HepG2 (cell line): ENCODE measurements at regions not wholly inside any gene's neighbourhood (a gene's known extent, or its start where the extent isn't known, plus 50 kb on each side); places are given as distances from the start of the nearest gene placed in this dataset.

Experiments
- ATAC-seq: fragments of 200-7000 bp; cut with Tn5 transposase; 3 replicates; pipeline ENCODE4 v1.9.1; 2020; ENCODE audit warnings: mild to moderate bottlenecking, moderate library complexity
- BruUV-seq: library from RNA; stranded (reverse); fragments of 400-500 nt; replicated peaks from 2 replicates; lab custom pipeline; 2021; lab: Mats Ljungman, UMichigan
- CTCF ChIA-PET: fragments of 300-600 bp; formaldehyde crosslinking; extraction: SDS; loops from one replicate; lab custom pipeline; 2021; ENCODE audit warnings: low total read pairs, inconsistent platforms, low intra/inter-chr PET ratio; lab: Yijun Ruan, JAX
- POLR2A ChIA-PET: fragments of 350-600 bp; sonication (Branson Sonifier 250); formaldehyde crosslinking; loops from one replicate; lab custom pipeline; 2020; ENCODE audit warnings: antibody characterized with exemption, inconsistent platforms; lab: Yijun Ruan, JAX
- DNase-seq: peaks from one replicate; pipeline ENCODE4 v3.0.0-alpha.2; 2015; ENCODE audit warnings: low spot score
- FAIRE-seq: peaks from 3 replicates; lab custom pipeline; 2011; peaks lifted over from hg19 to GRCh38; lab: Jason Lieb, UNC
- H2AFZ ChIP-seq: one replicate; pipeline ENCODE4 v1.6.1; 2011; ENCODE audit warnings: low read length, inconsistent platforms
- H3K27ac ChIP-seq: fragments of 300-600 bp; 3 replicates; pipeline ENCODE4 v1.8.0; 2011; ENCODE audit warnings: mixed run types, mild to moderate bottlenecking, mixed read lengths, low read length, inconsistent platforms; ENCODE audit not compliant: insufficient read depth; ENCODE audit errors: extremely low read length
- H3K27me3 ChIP-seq, 2 experiments: fragments of 200-600 bp in 1 of 2; 2 replicates in 1 of 2; 3 replicates in 1 of 2; pipeline versions ENCODE4 v1.6.0 to v1.8.0; 2011; ENCODE audit warnings: low read length in 2 of 2, mild to moderate bottlenecking in 2 of 2, moderate library complexity in 2 of 2, inconsistent platforms in 1 of 2; ENCODE audit not compliant: insufficient read depth in 2 of 2, control insufficient read depth in 1 of 2
- H3K36me3 ChIP-seq, 2 experiments: fragments of 200-600 bp in 1 of 2; replicated peaks in 1 of 2; 2 replicates in 1 of 2; 3 replicates in 1 of 2; pipeline versions ENCODE4 v1.5.1 to v1.8.0; 2011; ENCODE audit warnings: low read length in 2 of 2, inconsistent platforms in 1 of 2; ENCODE audit not compliant: insufficient read depth in 2 of 2, control insufficient read depth in 1 of 2
- H3K4me1 ChIP-seq: 2 replicates; pipeline ENCODE4 v1.5.1; 2012; ENCODE audit warnings: low read length, inconsistent platforms; ENCODE audit not compliant: insufficient read depth
- H3K4me2 ChIP-seq: 2 replicates; pipeline ENCODE4 v1.6.0; 2011; ENCODE audit warnings: low read depth, low read length, inconsistent platforms
- H3K4me3 ChIP-seq, 3 experiments: fragments of 200-600 bp in 1 of 3; sonication (generic), shearing (Covaris generic) in 1 of 3; replicated peaks in 1 of 3; 2 replicates each; pipeline ENCODE4 v1.5.1; 2011 to 2016; ENCODE audit warnings: low read length in 3 of 3, inconsistent platforms in 2 of 3, low read depth in 2 of 3, mild to moderate bottlenecking in 2 of 3, control low read depth in 1 of 3, mixed read lengths in 1 of 3; ENCODE audit not compliant: insufficient read depth in 1 of 3
- H3K79me2 ChIP-seq: one replicate; pipeline ENCODE4 v1.6.1; 2011; ENCODE audit warnings: low read length, inconsistent platforms; ENCODE audit not compliant: insufficient read depth
- H3K9ac ChIP-seq: 2 replicates; pipeline ENCODE4 v1.6.0; 2011; ENCODE audit warnings: mild to moderate bottlenecking, low read depth, low read length, inconsistent platforms; ENCODE audit not compliant: insufficient read depth
- H3K9me3 ChIP-seq: 2 replicates; pipeline ENCODE4 v1.5.1; 2012; ENCODE audit warnings: mild to moderate bottlenecking, low read length
- H4K20me1 ChIP-seq: 2 replicates; pipeline ENCODE4 v1.6.0; 2011; ENCODE audit warnings: inconsistent platforms, mild to moderate bottlenecking, low read length, moderate library complexity; ENCODE audit not compliant: insufficient read depth
- CHD4 ChIP-seq: fragments of 200-600 bp; sonication (generic); IDR thresholded peaks from 2 replicates; pipeline ENCODE4 v1.7.0; 2017; ENCODE audit warnings: mild to moderate bottlenecking, low read length, borderline replicate concordance
- CREM ChIP-seq, 2 experiments: sonication (generic) in 1 of 2; formaldehyde crosslinking in 1 of 2; IDR thresholded peaks; 2 replicates each; pipeline versions ENCODE4 v1.4.0 to v1.6.1; 2016 to 2020; ENCODE audit warnings: antibody characterized with exemption in 1 of 2, mild to moderate bottlenecking in 1 of 2, missing genetic modification reagents in 1 of 2
- IRF1 ChIP-seq: sonication (generic); formaldehyde crosslinking; IDR thresholded peaks from 2 replicates; pipeline ENCODE4 v1.4.0; 2020; ENCODE audit warnings: low read depth, mild to moderate bottlenecking, missing genetic modification reagents
- NONO ChIP-seq, 2 experiments: fragments of 450-650 bp in 1 of 2; sonication (generic) in 1 of 2; formaldehyde crosslinking in 1 of 2; IDR thresholded peaks in 1 of 2; conservative IDR thresholded peaks in 1 of 2; 2 replicates each; pipeline versions ENCODE4 v1.6.1 to v1.8.0; 2017 to 2022; ENCODE audit warnings: mild to moderate bottlenecking in 1 of 2, missing genetic modification reagents in 1 of 2, moderate library complexity in 1 of 2
- SAFB2 ChIP-seq: sonication (generic); formaldehyde crosslinking; IDR thresholded peaks from 2 replicates; pipeline ENCODE4 v1.5.1; 2020; ENCODE audit warnings: missing genetic modification reagents, low read depth, mild to moderate bottlenecking, borderline replicate concordance
- SRSF4 ChIP-seq: fragments of 200-400 bp; formaldehyde crosslinking; IDR thresholded peaks from one replicate; pipeline ENCODE4 v1.6.1; 2018; ENCODE audit warnings: mild to moderate bottlenecking, low read depth, low read length, moderate library complexity; ENCODE audit not compliant: poor library complexity, severe bottlenecking
- ZNF512B ChIP-seq: sonication (generic); formaldehyde crosslinking; IDR thresholded peaks from 2 replicates; pipeline ENCODE4 v1.5.1; 2020; ENCODE audit warnings: missing genetic modification reagents, mild to moderate bottlenecking, borderline replicate concordance
- ZNF75D ChIP-seq: sonication (generic); formaldehyde crosslinking; IDR thresholded peaks from 2 replicates; pipeline ENCODE4 v1.8.1; 2023; ENCODE audit warnings: missing genetic modification reagents, mild to moderate bottlenecking, borderline replicate concordance
- ZNF770 ChIP-seq: sonication (generic); formaldehyde crosslinking; IDR thresholded peaks from 2 replicates; pipeline ENCODE4 v1.5.0; 2020; ENCODE audit warnings: mild to moderate bottlenecking, missing genetic modification reagents
- WGBS: methylation state at CpG from one replicate; pipeline ENCODE4 v1.1.6; 2017; ENCODE audit warnings: low lambda C conversion rate; 5-methylcytosine and 5-hydroxymethylcytosine counted together
- in situ Hi-C: cut with HindIII; loops from 2 replicates; pipeline ENCODE4 v1.10.0; 2017; ENCODE audit warnings: low pct_unique_long_range_greater_than_20kb; ENCODE audit not compliant: extremely low pct_ligation_motif_present
- intact Hi-C: fragments of 100-400 bp; cut with micrococcal nuclease; formaldehyde crosslinking; loops from one replicate; pipeline ENCODE4 v1.10.0; 2022; ENCODE audit not compliant: unreplicated experiment

GRCh38 chr4:117873779-117874178 lies 160.5 kb upstream of the NDST3 start (continued):
- no peak for TF ChIP-seq NONO (IDR thresholded peaks at IDR 0.05)
- no peak for TF ChIP-seq NONO (CRISPR knock-in tag; conservative IDR thresholded peaks at IDR 0.05)
- no peak for TF ChIP-seq SRSF4
- TF ChIP-seq CHD4, result no peak
- no peak for TF ChIP-seq ZNF770 (CRISPR knock-in tag)
- TF ChIP-seq ZNF512B, result no peak
- TF ChIP-seq, all 625 proteins: peak for 0

- no peak for ATAC-seq
- Histone ChIP-seq H3K27ac (no peak overlapping the region), H3K27me3 (no peaks in the 10 kb centered on the region), H3K4me1 (no peaks in the 10 kb centered on the region), H4K20me1 (no peaks in the 10 kb centered on the region), H3K4me3 (no peak overlapping the region), H3K36me3 (no peaks in the 10 kb centered on the region), H3K4me2 (no peak overlapping the region), H3K79me2 (no peaks in the 10 kb centered on the region), H3K9ac (no peak overlapping the region), H3K9me3 (no peaks in the 10 kb centered on the region), H2AFZ (no peak overlapping the region)
- CTCF ChIA-PET, result no interaction called here
- 0% methylated on average over 1 of the region's 1 CpG for WGBS
- intact Hi-C loops (no loop called here), in situ Hi-C loops (no loop called here)
- FAIRE-seq, result no peak
- BruUV-seq, result no TSS peak
- DNase-seq, result no peak
- POLR2A ChIA-PET, result no interaction called here
- TF ChIP-seq IRF1 (no peak), CREM (IDR thresholded peaks at IDR 0.05) (no peak), CREM (CRISPR knock-in tag; IDR thresholded peaks at IDR 0.05) (no peak), SAFB2 (CRISPR knock-in tag) (no peak), ZNF75D (CRISPR knock-in tag) (no peak)
Measured at GRCh38 chr4:117874216-117874615, 160.1 kb upstream of the NDST3 start.
